Central memory CD8-positive, alpha-beta T cell (primary cell): ENCODE measurements at regions not wholly inside any gene's neighbourhood (a gene's known extent, or its start where the extent isn't known, plus 50 kb on each side); places are given as distances from the start of the nearest gene placed in this dataset.

ENCODE experiments used
- ATAC-seq: fragments of 150-1000 bp; cut with Tn5 transposase; replicated peaks from 2 replicates; pipeline ENCODE4 v1.10.0; 2022; ENCODE audit warnings: mild to moderate bottlenecking, moderate FRiP score, moderate number of reproducible peaks; ENCODE audit not compliant: poor library complexity, severe bottlenecking; ENCODE audit errors: extremely low read depth
- DNase-seq, 2 donors: peaks; one replicate each; pipeline ENCODE4 v3.0.0; 2021; ENCODE audit warnings: low spot score in 2 of 2
- H3K27ac Mint-ChIP-seq: one replicate; pipeline ENCODE4 v1.8.0; 2022; ENCODE audit warnings: low read depth, mild to moderate bottlenecking, moderate library complexity, mixed read lengths
- H3K27me3 Mint-ChIP-seq: one replicate; pipeline ENCODE4 v1.8.0; 2022; ENCODE audit warnings: mixed read lengths
- H3K36me3 Mint-ChIP-seq: one replicate; pipeline ENCODE4 v1.8.0; 2022; ENCODE audit warnings: mild to moderate bottlenecking, moderate library complexity, mixed read lengths; ENCODE audit not compliant: insufficient read depth
- H3K4me1 Mint-ChIP-seq: one replicate; pipeline ENCODE4 v1.8.0; 2022; ENCODE audit warnings: mixed read lengths
- H3K4me3 Mint-ChIP-seq: one replicate; pipeline ENCODE4 v1.8.0; 2022; ENCODE audit warnings: mild to moderate bottlenecking, moderate library complexity, mixed read lengths
- H3K9me3 Mint-ChIP-seq: one replicate; pipeline ENCODE4 v1.8.0; 2022; ENCODE audit warnings: mixed read lengths

DNA sequence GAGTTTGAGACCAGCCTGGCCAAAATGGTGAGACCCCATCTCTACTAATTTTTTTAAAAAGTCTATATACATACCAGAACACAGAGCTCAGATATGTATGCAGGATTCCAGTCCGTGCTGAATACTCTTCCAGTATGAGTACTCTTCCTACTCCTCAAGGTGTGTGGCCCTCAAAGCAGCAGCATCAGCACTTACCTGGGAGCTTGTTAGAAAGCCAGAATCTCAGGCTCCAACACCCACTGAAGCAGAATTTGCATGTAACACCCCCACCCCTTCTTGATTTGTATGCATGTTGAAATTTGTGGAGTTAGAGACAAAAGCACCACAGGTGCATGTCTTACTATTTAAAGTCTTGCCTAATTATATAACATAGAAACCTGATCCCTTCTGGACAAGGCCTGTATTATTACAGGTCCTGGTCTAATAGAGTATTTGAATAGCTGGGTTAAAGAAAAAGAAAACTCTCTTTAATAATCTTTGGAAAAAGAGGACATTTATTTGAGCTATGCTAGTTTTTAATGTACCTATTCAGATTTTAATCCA lies 50.3 kb upstream of the NFE2L2 start:
- ATAC-seq (no peak), DNase-seq (no peak)
- Mint-ChIP-seq H3K4me3 (no peak overlapping the region), H3K27ac (no peak overlapping the region), H3K9me3 (no peaks in the 10 kb centered on the region), H3K27me3 (no peaks in the 10 kb centered on the region), H3K4me1 (no peaks in the 10 kb centered on the region), H3K36me3 (peaks cover 1% of the 10 kb centered on the region)

DNA sequence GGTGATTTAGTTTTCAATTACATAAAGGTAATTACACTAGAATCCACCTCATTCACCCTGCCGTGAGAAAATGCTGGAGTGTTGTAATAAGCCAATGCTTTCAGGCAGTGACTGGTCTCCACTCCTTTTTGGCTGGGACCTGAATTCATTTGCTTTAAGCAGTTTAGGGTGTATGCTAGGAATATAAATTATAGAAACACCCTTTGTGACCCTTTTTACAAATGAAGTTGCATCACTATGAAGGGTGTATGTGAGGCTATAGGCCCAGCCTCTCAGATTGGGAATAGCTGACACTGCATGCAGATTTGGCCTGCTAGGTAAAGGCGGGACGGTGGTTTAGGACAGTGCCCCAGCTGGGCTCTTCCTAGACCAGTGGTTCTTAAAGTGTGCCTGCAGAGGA lies 50.8 kb upstream of the NFE2L2 start:
- Mint-ChIP-seq H3K27me3 (no peaks in the 10 kb centered on the region), H3K27ac (no peak overlapping the region), H3K4me3 (no peak overlapping the region), H3K36me3 (peaks cover 1% of the 10 kb centered on the region), H3K4me1 (no peaks in the 10 kb centered on the region), H3K9me3 (no peaks in the 10 kb centered on the region)
- DNase-seq (no peak), ATAC-seq (no peak)

DNA sequence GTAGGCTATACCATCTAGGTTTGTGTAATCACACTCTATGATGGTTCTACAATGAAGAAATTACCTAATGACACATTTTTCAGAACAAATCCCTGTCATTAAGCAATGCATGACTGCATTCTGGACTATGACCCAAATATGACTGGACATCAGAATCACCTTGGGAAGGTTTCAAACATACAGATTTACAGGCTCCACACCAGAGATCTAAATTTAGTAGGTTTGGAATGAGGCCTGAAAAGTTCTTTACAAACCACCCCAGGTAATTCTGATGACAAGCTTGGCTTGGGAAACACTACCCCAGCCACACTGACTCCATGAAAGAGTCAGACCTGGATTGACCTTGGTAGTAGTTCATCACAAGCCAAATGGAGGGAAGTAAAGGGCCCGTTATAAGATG lies 52.2 kb upstream of the NFE2L2 start:
- Mint-ChIP-seq H3K9me3 (no peaks in the 10 kb centered on the region), H3K4me3 (no peak overlapping the region), H3K27ac (no peak overlapping the region), H3K36me3 (peaks cover 1% of the 10 kb centered on the region), H3K27me3 (no peaks in the 10 kb centered on the region), H3K4me1 (no peaks in the 10 kb centered on the region)
- no peak for DNase-seq
- ATAC-seq, result no peak

DNA sequence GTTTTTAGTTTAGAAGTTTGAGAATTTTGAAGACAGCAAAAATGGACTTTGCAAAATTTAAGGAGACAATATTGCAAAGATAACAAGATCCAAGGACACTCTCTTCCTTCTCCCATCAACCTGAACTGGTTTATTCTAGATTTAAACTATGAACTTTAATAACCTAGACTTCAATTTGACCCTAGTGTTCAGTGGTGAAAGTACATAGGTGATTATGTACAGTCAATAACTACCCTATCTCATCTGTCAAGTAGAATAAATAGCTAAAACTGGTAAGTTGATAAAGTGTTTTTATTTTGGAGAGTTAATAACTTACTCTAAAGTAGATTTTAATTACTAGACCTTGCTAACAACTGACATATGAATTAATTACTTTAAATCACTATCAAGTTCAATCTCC lies 52.9 kb upstream of the NFE2L2 start:
- no peak overlapping the region for H3K27ac Mint-ChIP-seq
- DNase-seq, result no peak
- H3K4me3 Mint-ChIP-seq, result no peak overlapping the region
- H3K9me3 Mint-ChIP-seq, result no peaks in the 10 kb centered on the region
- H3K36me3 Mint-ChIP-seq, result peaks cover 1% of the 10 kb centered on the region
- ATAC-seq, result no peak
- no peaks in the 10 kb centered on the region for H3K4me1 Mint-ChIP-seq
- no peaks in the 10 kb centered on the region for H3K27me3 Mint-ChIP-seq

DNA sequence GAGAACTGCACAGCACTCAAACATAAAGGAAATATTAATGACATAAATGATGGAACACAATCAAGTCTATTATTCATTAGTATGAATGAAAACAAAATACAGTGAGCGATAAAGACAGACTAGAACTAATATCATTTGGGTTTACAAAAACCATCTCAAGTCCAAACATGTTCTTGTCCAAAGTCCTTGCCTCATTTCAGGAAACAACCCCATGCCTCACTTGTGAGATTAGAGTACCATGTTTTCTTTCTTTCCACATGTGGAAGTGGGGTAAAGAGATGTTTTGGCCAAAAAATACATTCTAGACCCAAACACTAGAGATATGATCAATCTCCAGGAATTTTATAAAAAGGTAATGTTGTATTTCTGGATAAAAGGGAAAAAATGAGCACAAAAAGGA lies 53.3 kb upstream of the NFE2L2 start:
- no peaks in the 10 kb centered on the region for H3K27me3 Mint-ChIP-seq
- peaks cover 1% of the 10 kb centered on the region for H3K36me3 Mint-ChIP-seq
- no peaks in the 10 kb centered on the region for H3K4me1 Mint-ChIP-seq
- no peak overlapping the region for H3K27ac Mint-ChIP-seq
- DNase-seq (no peak), ATAC-seq (no peak)
- H3K4me3 Mint-ChIP-seq, result no peak overlapping the region
- no peaks in the 10 kb centered on the region for H3K9me3 Mint-ChIP-seq

DNA sequence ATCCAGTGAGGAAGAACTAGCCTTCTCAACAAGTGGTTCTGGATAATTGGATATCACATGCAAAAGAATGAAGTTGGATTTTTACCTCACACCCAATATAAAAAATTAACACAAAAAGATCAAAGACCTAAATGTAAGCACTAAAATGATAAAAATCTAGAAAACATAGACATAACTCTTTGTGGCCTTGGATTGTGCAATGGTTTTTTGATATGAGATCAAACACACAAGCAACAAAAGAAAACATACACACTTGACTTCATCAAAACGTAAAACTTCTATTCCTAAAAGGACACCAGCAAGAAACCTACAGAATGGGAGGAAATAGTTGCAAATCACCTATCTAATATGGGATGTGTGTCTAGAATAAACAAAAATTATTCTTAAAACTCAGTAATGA lies 54.1 kb upstream of the NFE2L2 start:
- no peaks in the 10 kb centered on the region for H3K27me3 Mint-ChIP-seq
- no peak overlapping the region for H3K4me3 Mint-ChIP-seq
- no peaks in the 10 kb centered on the region for H3K9me3 Mint-ChIP-seq
- no peaks in the 10 kb centered on the region for H3K4me1 Mint-ChIP-seq
- H3K36me3 Mint-ChIP-seq, result peaks cover 3% of the 10 kb centered on the region
- DNase-seq (no peak), ATAC-seq (no peak)
- no peak overlapping the region for H3K27ac Mint-ChIP-seq

DNA sequence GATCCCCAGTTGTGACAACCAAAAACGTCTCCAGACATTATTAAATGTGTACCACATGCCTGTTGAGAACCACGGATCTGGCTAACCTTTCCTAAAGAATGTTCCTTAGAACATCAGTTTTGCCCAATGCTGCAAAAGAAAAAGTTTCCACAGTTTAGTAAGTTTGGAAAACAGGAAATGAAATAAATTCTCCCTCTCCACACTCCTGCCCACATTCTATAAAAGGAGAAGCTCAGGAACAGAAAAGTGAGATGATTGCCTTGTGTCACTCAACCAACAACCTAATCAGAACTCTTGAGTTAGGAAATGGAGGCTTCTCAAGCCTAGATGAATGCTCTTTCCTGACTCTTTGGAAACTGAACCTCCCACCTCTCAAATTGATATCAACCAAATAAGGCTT lies 56.1 kb upstream of the NFE2L2 start:
- H3K36me3 Mint-ChIP-seq, result peaks cover 2% of the 10 kb centered on the region
- DNase-seq, result no peak
- H3K9me3 Mint-ChIP-seq, result no peaks in the 10 kb centered on the region
- H3K27me3 Mint-ChIP-seq, result no peaks in the 10 kb centered on the region
- no peak overlapping the region for H3K27ac Mint-ChIP-seq
- no peak for ATAC-seq
- no peaks in the 10 kb centered on the region for H3K4me1 Mint-ChIP-seq
- no peak overlapping the region for H3K4me3 Mint-ChIP-seq

DNA sequence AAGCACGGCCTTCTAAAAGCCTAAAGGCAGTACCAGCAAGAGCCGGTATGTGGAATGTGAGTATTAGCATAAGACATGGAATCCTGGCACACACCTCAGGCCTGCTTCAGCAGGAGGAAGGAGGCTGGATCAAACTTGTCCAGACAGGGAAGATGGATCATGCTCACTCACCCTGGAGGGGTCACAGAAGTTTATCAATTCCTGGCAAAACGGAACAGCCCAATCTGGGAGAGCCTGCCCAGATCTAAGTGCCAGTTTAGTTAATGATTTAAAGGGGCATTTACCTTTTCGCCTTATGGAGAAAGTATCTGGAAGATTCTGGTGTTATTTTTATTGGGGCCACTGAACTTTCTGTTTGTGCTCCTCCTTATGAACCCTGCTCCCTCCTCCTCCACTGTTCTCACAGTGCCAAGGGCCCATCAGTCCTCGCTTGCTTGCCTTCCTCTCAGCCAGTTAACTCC lies 58.3 kb upstream of the NFE2L2 start:
- Mint-ChIP-seq H3K27me3 (no peaks in the 10 kb centered on the region), H3K9me3 (no peaks in the 10 kb centered on the region), H3K27ac (no peak overlapping the region), H3K4me3 (no peak overlapping the region), H3K36me3 (peaks cover 2% of the 10 kb centered on the region), H3K4me1 (no peaks in the 10 kb centered on the region)
- ATAC-seq (no peak), DNase-seq (no peak)

DNA sequence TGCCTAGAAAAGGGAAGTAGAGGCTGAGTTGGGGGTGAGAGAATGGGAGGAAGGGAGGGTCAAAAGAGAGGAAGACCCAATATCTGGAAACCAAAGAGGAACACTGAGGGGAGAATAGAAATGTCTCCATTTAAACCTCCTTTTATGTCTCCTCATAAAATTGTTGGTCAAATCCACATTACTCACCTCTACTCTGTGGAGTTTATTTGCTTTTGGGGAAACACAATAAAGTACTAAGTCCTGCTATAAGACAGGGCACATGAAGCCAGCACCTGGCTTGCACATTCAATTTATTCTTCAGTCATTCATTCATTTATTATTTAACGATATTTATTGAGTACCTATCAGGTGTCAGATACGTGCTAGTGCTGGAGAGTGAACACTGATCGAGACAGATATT lies 60.3 kb upstream of the NFE2L2 start:
- Mint-ChIP-seq H3K4me1 (no peaks in the 10 kb centered on the region), H3K9me3 (no peaks in the 10 kb centered on the region), H3K27me3 (no peaks in the 10 kb centered on the region), H3K4me3 (no peak overlapping the region), H3K36me3 (peaks cover 2% of the 10 kb centered on the region), H3K27ac (no peak overlapping the region)
- ATAC-seq, result no peak
- DNase-seq, result no peak

DNA sequence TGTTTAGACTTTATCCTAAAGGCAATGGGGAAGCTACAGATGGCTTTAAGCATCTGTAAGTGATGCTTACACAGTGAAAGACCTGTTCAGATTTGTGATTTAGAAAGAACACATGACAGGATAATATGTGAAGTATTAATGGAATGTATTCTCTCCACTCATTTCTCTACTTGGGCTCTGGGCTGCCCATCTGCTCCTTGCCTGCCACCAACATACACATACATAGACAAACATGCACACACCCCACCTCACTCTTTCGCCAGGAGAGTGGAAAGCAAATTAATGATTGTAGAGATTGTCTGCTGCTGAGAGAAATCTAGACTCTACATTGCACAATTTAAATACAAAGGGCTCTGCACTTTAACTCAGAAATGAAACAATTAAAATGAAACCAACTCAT lies 61.0 kb upstream of the NFE2L2 start:
- no peaks in the 10 kb centered on the region for H3K27me3 Mint-ChIP-seq
- no peak overlapping the region for H3K4me3 Mint-ChIP-seq
- no peak overlapping the region for H3K27ac Mint-ChIP-seq
- DNase-seq (no peak), ATAC-seq (no peak)
- H3K9me3 Mint-ChIP-seq, result no peaks in the 10 kb centered on the region
- H3K4me1 Mint-ChIP-seq, result no peaks in the 10 kb centered on the region
- H3K36me3 Mint-ChIP-seq, result peaks cover 2% of the 10 kb centered on the region

DNA sequence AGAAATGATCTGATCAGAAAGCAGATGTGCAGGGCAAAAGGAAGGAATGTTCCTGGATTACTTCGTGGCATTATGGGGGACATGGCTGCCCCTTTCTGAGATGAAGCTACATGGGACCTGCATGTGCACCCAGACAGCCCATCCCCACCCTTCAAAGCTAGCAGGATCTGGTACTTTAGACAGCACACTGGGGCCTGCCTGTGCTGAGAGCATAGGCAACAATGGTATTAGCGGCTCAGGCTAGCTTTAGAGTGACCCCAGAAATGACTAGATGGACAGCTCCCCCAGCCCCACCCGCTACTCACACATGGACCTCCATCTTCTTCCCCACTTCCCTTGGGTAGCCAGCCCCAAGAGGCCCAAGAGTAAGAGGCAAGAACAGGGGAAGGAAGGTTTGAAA lies 61.5 kb upstream of the NFE2L2 start:
- Mint-ChIP-seq H3K27ac (no peak overlapping the region), H3K4me3 (no peak overlapping the region), H3K4me1 (no peaks in the 10 kb centered on the region), H3K36me3 (peaks cover 2% of the 10 kb centered on the region), H3K27me3 (no peaks in the 10 kb centered on the region), H3K9me3 (no peaks in the 10 kb centered on the region)
- ATAC-seq, result no peak
- DNase-seq, result no peak

DNA sequence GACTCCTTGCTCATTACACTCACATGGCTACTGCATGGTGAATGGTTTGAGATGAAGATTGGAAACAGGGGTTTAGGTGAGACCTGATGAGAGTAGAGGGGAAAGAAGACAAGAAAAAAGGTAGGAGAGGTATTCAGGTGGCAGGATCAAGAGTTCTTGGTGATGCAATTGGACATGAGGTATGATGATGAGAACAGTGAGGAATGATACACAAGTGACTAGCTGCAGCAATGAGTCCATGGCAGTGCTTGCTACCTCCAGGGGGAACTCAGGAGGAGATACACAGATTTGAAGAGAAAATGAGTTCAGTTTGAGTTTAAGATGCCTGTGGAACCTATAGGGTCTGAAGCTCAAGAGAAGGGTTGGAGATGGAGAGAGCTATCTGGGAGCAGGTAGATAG lies 62.1 kb upstream of the NFE2L2 start:
- Mint-ChIP-seq H3K4me3 (no peak overlapping the region), H3K36me3 (peaks cover 2% of the 10 kb centered on the region), H3K27me3 (no peaks in the 10 kb centered on the region), H3K9me3 (no peaks in the 10 kb centered on the region), H3K4me1 (no peaks in the 10 kb centered on the region), H3K27ac (no peak overlapping the region)
- DNase-seq (no peak), ATAC-seq (no peak)

DNA sequence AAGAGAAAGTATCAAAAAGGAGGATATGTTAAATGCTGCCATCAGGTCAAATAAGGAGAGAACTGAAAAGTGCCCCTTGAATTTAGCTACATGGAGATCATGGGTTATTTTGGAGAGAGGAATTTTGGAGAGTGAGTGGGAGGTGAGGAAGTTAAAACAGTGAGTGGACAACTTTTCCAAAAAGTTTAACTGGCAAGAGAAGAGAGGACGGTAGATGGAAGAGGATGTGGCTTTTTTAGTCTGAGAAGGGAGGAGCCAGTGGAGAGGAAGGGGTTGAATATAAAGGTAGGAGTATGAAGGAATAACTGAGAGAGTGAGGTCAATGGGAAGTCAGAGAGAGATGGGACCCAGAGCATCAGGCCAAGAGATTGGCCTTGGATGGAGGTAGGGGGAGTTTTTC lies 62.5 kb upstream of the NFE2L2 start:
- Mint-ChIP-seq H3K4me1 (no peaks in the 10 kb centered on the region), H3K9me3 (no peaks in the 10 kb centered on the region), H3K36me3 (peaks cover 2% of the 10 kb centered on the region), H3K4me3 (no peak overlapping the region), H3K27me3 (no peaks in the 10 kb centered on the region), H3K27ac (no peak overlapping the region)
- DNase-seq (no peak), ATAC-seq (no peak)

DNA sequence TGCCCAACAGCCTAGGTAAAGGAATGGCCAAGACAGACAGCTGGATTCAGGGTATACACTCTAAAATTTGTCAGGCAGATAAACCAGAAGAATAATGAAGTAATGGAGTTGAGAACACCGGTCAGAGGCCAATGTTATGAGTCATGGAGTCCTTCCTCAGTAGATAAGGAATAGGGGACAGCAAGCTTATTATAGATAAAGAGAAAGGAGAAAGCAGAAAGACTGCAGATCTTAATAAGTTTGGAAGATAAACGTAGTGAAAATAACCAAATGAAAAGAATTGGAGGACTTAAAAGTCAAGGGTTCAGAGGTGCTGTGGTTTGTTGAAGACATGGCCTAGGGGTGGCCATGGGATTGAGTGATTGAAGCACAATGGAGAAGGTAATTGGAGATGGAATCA lies 63.5 kb upstream of the NFE2L2 start:
- no peaks in the 10 kb centered on the region for H3K27me3 Mint-ChIP-seq
- DNase-seq, result no peak
- no peaks in the 10 kb centered on the region for H3K9me3 Mint-ChIP-seq
- ATAC-seq, result no peak
- H3K36me3 Mint-ChIP-seq, result peaks cover 1% of the 10 kb centered on the region
- H3K4me3 Mint-ChIP-seq, result no peak overlapping the region
- H3K27ac Mint-ChIP-seq, result no peak overlapping the region
- H3K4me1 Mint-ChIP-seq, result no peaks in the 10 kb centered on the region
